ENCODE measurements at regions not wholly inside any gene's neighbourhood (a gene's known extent, or its start where the extent isn't known, plus 50 kb on each side); places are given as distances from the start of the nearest gene placed in this dataset.

- H3K9me3 ChIP-seq (ENCODE audit: low read depth, low read length): no peaks in the 10 kb centered on the region
- TF ChIP-seq CTCF (IDR thresholded peaks at IDR 0.05; ENCODE audit: extremely low read depth, low read depth, low read length): no peak
- no peaks in the 10 kb centered on the region for H3K79me2 ChIP-seq (ENCODE audit: insufficient read depth, low read length)
- no peaks in the 10 kb centered on the region for H3K27me3 ChIP-seq (ENCODE audit: insufficient read depth, low read length)
- DNase-seq (ENCODE audit: insufficient read length, low spot score, missing footprints): no peak
- H3K4me2 ChIP-seq (ENCODE audit: insufficient read depth, low read length): no peak overlapping the region
- no peaks in the 10 kb centered on the region for H4K20me1 ChIP-seq (ENCODE audit: insufficient read depth, low read length)
- no peak overlapping the region for H2AFZ ChIP-seq (ENCODE audit: low read length)
- no peak overlapping the region for H3K4me3 ChIP-seq (ENCODE audit: insufficient read depth, low read length)
- H3K27ac ChIP-seq (ENCODE audit: low read depth, low read length): no peak overlapping the region
- no peaks in the 10 kb centered on the region for H3K36me3 ChIP-seq (ENCODE audit: insufficient read depth, low read length)
- H3K4me1 ChIP-seq (ENCODE audit: insufficient read depth, low read length): no peaks in the 10 kb centered on the region
Measured at GRCh38 chr3:135781026-135781815, 184.3 kb upstream of the PPP2R3A start.

- no peaks in the 10 kb centered on the region for H3K36me3 ChIP-seq (ENCODE audit: insufficient read depth, low read length)
- no peak overlapping the region for H2AFZ ChIP-seq (ENCODE audit: low read length)
- no peaks in the 10 kb centered on the region for H4K20me1 ChIP-seq (ENCODE audit: insufficient read depth, low read length)
- H3K9me3 ChIP-seq (ENCODE audit: low read depth, low read length): no peaks in the 10 kb centered on the region
- no peak for TF ChIP-seq CTCF (IDR thresholded peaks at IDR 0.05; ENCODE audit: extremely low read depth, low read depth, low read length)
- no peaks in the 10 kb centered on the region for H3K4me1 ChIP-seq (ENCODE audit: insufficient read depth, low read length)
- no peak for DNase-seq (ENCODE audit: insufficient read length, low spot score, missing footprints)
- no peak overlapping the region for H3K27ac ChIP-seq (ENCODE audit: low read depth, low read length)
- no peak overlapping the region for H3K4me2 ChIP-seq (ENCODE audit: insufficient read depth, low read length)
- no peaks in the 10 kb centered on the region for H3K79me2 ChIP-seq (ENCODE audit: insufficient read depth, low read length)
- no peak overlapping the region for H3K4me3 ChIP-seq (ENCODE audit: insufficient read depth, low read length)
- H3K27me3 ChIP-seq (ENCODE audit: insufficient read depth, low read length): no peaks in the 10 kb centered on the region
Measured at GRCh38 chr3:135784557-135784956, 181.0 kb upstream of the PPP2R3A start.

GRCh38 chr3:135788146-135788545, 177.4 kb upstream of the PPP2R3A start:
- no peaks in the 10 kb centered on the region for H3K27me3 ChIP-seq (ENCODE audit: insufficient read depth, low read length)
- no peak for DNase-seq (ENCODE audit: insufficient read length, low spot score, missing footprints)
- no peak overlapping the region for H3K4me2 ChIP-seq (ENCODE audit: insufficient read depth, low read length)
- no peaks in the 10 kb centered on the region for H3K79me2 ChIP-seq (ENCODE audit: insufficient read depth, low read length)
- no peaks in the 10 kb centered on the region for H3K4me1 ChIP-seq (ENCODE audit: insufficient read depth, low read length)
- no peaks in the 10 kb centered on the region for H3K36me3 ChIP-seq (ENCODE audit: insufficient read depth, low read length)
- no peak overlapping the region for H2AFZ ChIP-seq (ENCODE audit: low read length)
- H4K20me1 ChIP-seq (ENCODE audit: insufficient read depth, low read length): no peaks in the 10 kb centered on the region
- H3K27ac ChIP-seq (ENCODE audit: low read depth, low read length): no peak overlapping the region
- no peaks in the 10 kb centered on the region for H3K9me3 ChIP-seq (ENCODE audit: low read depth, low read length)
- no peak for TF ChIP-seq CTCF (IDR thresholded peaks at IDR 0.05; ENCODE audit: extremely low read depth, low read depth, low read length)
- H3K4me3 ChIP-seq (ENCODE audit: insufficient read depth, low read length): no peak overlapping the region

GRCh38 chr3:135788978-135789377, 176.6 kb upstream of the PPP2R3A start:
- Histone ChIP-seq H3K79me2 (ENCODE audit: insufficient read depth, low read length) (no peaks in the 10 kb centered on the region), H3K4me3 (ENCODE audit: insufficient read depth, low read length) (no peak overlapping the region), H2AFZ (ENCODE audit: low read length) (no peak overlapping the region), H3K4me1 (ENCODE audit: insufficient read depth, low read length) (no peaks in the 10 kb centered on the region), H3K4me2 (ENCODE audit: insufficient read depth, low read length) (no peak overlapping the region), H4K20me1 (ENCODE audit: insufficient read depth, low read length) (no peaks in the 10 kb centered on the region), H3K36me3 (ENCODE audit: insufficient read depth, low read length) (no peaks in the 10 kb centered on the region), H3K9me3 (ENCODE audit: low read depth, low read length) (no peaks in the 10 kb centered on the region), H3K27me3 (ENCODE audit: insufficient read depth, low read length) (no peaks in the 10 kb centered on the region), H3K27ac (ENCODE audit: low read depth, low read length) (no peak overlapping the region)
- no peak for DNase-seq (ENCODE audit: insufficient read length, low spot score, missing footprints)
- TF ChIP-seq CTCF (IDR thresholded peaks at IDR 0.05; ENCODE audit: extremely low read depth, low read depth, low read length): no peak
